Naive thymus-derived CD4-positive, alpha-beta T cell (primary cell): ENCODE measurements at regions not wholly inside any gene's neighbourhood (a gene's known extent, or its start where the extent isn't known, plus 50 kb on each side); places are given as distances from the start of the nearest gene placed in this dataset.

Experiments
- ATAC-seq: fragments of 150-1000 bp; cut with Tn5 transposase; 2 replicates; pipeline ENCODE4 v1.10.0; 2021; ENCODE audit warnings: mild to moderate bottlenecking, moderate library complexity
- CTCF ChIA-PET: fragments of 350-600 bp; sonication (Branson Sonifier 250); formaldehyde crosslinking; loops from one replicate; lab custom pipeline; 2021; ENCODE audit warnings: antibody characterized with exemption; lab: Charles Lee
- POLR2A ChIA-PET: fragments of 350-600 bp; sonication (Branson Sonifier 250); formaldehyde crosslinking; loops from one replicate; lab custom pipeline; 2021; ENCODE audit warnings: antibody characterized with exemption, inconsistent platforms; lab: Charles Lee
- DNase-seq, 9 donors: peaks; one replicate each; pipeline versions ENCODE4 v3.0.0 to v3.0.0-alpha.2; 2020 to 2022; ENCODE audit warnings: mixed read lengths in 1 of 9
- H3K27ac ChIP-seq: one replicate; pipeline ENCODE4 v1.7.0; 2013; ENCODE audit warnings: mild to moderate bottlenecking, low read depth, low read length, moderate library complexity
- H3K27me3 ChIP-seq, 2 donors: one replicate each; pipeline ENCODE4 v1.7.0; 2013; ENCODE audit warnings: low read length in 2 of 2, mild to moderate bottlenecking in 2 of 2, moderate library complexity in 2 of 2; ENCODE audit not compliant: control insufficient read depth in 2 of 2, insufficient read depth in 2 of 2
- H3K36me3 ChIP-seq, 3 experiments: 1 replicate in 2 of 3; 2 replicates in 1 of 3; pipeline ENCODE4 v1.7.0; 2013; ENCODE audit warnings: low read length in 3 of 3, mild to moderate bottlenecking in 3 of 3, moderate library complexity in 1 of 3; ENCODE audit not compliant: insufficient read depth in 3 of 3, control insufficient read depth in 2 of 3
- H3K4me1 ChIP-seq, 2 donors: one replicate each; pipeline ENCODE4 v1.7.0; 2013; ENCODE audit warnings: low read length in 2 of 2, mild to moderate bottlenecking in 2 of 2, moderate library complexity in 1 of 2; ENCODE audit not compliant: control insufficient read depth in 2 of 2, insufficient read depth in 2 of 2
- H3K4me3 ChIP-seq: 2 replicates; pipeline ENCODE4 v1.7.0; 2013; ENCODE audit warnings: mild to moderate bottlenecking, low read length
- H3K9me3 ChIP-seq, 3 experiments: 1 replicate in 2 of 3; 2 replicates in 1 of 3; pipeline ENCODE4 v1.7.0; 2013; ENCODE audit warnings: low read length in 3 of 3; ENCODE audit not compliant: control insufficient read depth in 2 of 3
- H3K27ac Mint-ChIP-seq, 9 donors: one replicate each; pipeline ENCODE4 v1.8.0; 2020 to 2022; ENCODE audit warnings: mixed read lengths in 9 of 9, mild to moderate bottlenecking in 8 of 9, moderate library complexity in 5 of 9, inconsistent platforms in 2 of 9
- H3K27me3 Mint-ChIP-seq, 5 donors: one replicate each; pipeline ENCODE4 v1.8.0; 2021 to 2022; ENCODE audit warnings: mixed read lengths in 5 of 5, mild to moderate bottlenecking in 1 of 5
- H3K36me3 Mint-ChIP-seq, 5 donors: one replicate each; pipeline ENCODE4 v1.8.0; 2020 to 2022; ENCODE audit warnings: mixed read lengths in 5 of 5, mild to moderate bottlenecking in 3 of 5, inconsistent platforms in 1 of 5
- H3K4me1 Mint-ChIP-seq, 7 donors: one replicate each; pipeline ENCODE4 v1.8.0; 2020 to 2022; ENCODE audit warnings: mixed read lengths in 7 of 7, mild to moderate bottlenecking in 3 of 7, inconsistent platforms in 1 of 7
- H3K4me3 Mint-ChIP-seq, 10 donors: one replicate each; pipeline ENCODE4 v1.8.0; 2020 to 2022; ENCODE audit warnings: mild to moderate bottlenecking in 10 of 10, mixed read lengths in 10 of 10, moderate library complexity in 6 of 10, inconsistent platforms in 2 of 10
- H3K9me3 Mint-ChIP-seq, 11 donors: one replicate each; pipeline ENCODE4 v1.8.0; 2020 to 2022; ENCODE audit warnings: mixed read lengths in 11 of 11, mild to moderate bottlenecking in 4 of 11, inconsistent platforms in 1 of 11, moderate library complexity in 1 of 11
- intact Hi-C, 2 donors: fragments of 100-400 bp; cut with micrococcal nuclease; formaldehyde crosslinking; loops; one replicate each; pipeline ENCODE4 v1.15.1; 2023

DNA sequence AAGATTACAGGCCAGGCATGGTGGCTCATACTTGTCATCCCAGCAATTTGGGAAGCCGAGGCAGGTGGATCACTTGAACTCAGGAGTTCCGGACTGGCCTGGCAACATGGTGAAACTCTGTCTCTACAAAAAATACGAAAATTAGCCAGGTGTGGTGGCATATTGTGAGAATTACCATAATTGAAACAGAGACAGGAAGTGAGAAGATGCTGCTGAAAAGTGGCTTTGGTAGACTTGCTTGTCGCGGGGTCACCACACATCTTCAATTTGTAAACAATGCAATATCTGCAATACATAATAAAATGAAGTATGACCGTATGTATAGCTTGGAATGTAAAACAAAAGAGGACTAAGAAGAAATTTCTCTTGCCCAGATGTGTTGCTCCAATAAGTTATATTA lies 490.5 kb downstream of the GABRG2 start:
- Mint-ChIP-seq H3K4me1 (no peaks in the 10 kb centered on the region), H3K9me3 (peaks cover 0 to 12% (median 6%) of the 10 kb centered on the region in 11 donors), H3K36me3 (no peaks in the 10 kb centered on the region), H3K27me3 (no peaks in the 10 kb centered on the region), H3K27ac (no peak overlapping the region), H3K4me3 (no peak overlapping the region)
- Histone ChIP-seq H3K4me3 (no peak overlapping the region), H3K36me3 (no peaks in the 10 kb centered on the region), H3K27ac (no peak overlapping the region), H3K9me3 (no peaks in the 10 kb centered on the region), H3K27me3 (no peaks in the 10 kb centered on the region), H3K4me1 (no peaks in the 10 kb centered on the region)
- no peak for DNase-seq
- ChIA-PET POLR2A (no interaction called here), CTCF (no interaction called here)
- ATAC-seq = no peak
- intact Hi-C loops = no loop called here

DNA sequence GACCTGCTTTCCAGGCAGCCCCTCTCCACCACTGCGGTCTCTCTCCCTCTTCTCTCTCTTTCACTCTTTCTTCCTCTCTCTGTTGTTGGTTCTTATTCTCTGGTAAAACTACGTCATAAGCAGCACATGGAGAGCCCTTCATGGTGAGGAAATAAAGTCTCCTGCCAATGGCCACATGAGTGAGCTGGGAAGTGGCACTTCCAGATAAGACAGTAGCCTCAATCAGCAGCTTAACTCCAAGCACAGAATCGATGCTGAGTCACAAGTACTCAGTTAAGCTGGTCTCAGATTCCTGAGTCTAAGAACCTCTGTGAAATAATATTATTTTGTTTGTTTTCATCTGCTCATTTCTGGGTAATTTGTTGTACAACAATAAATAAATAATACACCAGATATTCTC lies 500.1 kb downstream of the GABRG2 start:
- Mint-ChIP-seq H3K27me3 (no peaks in the 10 kb centered on the region), H3K27ac (no peak overlapping the region), H3K36me3 (no peaks in the 10 kb centered on the region), H3K9me3 (peaks cover 0 to 12% (median 0%) of the 10 kb centered on the region in 11 donors), H3K4me3 (no peak overlapping the region), H3K4me1 (no peaks in the 10 kb centered on the region)
- intact Hi-C loops = no loop called here
- no peaks in the 10 kb centered on the region for H3K4me1 ChIP-seq
- no peak for DNase-seq
- POLR2A ChIA-PET = no interaction called here
- no peak for ATAC-seq
- no peak overlapping the region for H3K4me3 ChIP-seq
- CTCF ChIA-PET = no interaction called here
- H3K9me3 ChIP-seq = no peaks in the 10 kb centered on the region
- no peaks in the 10 kb centered on the region for H3K36me3 ChIP-seq
- no peak overlapping the region for H3K27ac ChIP-seq
- H3K27me3 ChIP-seq = no peaks in the 10 kb centered on the region

DNA sequence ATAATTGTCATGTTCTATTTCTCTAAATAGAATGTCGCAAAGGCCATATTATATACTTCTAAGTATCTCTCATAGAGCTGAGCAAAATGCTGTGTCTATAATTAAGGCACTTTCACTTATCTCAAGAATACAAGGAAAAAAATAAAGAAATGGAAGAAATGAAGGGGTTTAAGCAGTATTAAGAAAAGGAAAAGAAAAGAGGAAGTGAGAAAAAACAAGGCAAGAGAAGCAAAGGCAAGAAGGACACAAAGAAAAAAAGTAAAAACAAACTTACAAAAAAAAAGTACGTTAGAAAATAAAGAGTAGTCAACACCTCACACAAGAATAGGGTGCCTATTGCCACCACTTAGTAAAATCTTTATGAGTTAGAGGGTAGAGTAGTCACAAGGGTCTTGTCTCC lies 506.2 kb downstream of the GABRG2 start:
- ChIA-PET POLR2A (no interaction called here), CTCF (no interaction called here)
- H3K4me1 Mint-ChIP-seq = no peaks in the 10 kb centered on the region
- no peaks in the 10 kb centered on the region for H3K36me3 ChIP-seq
- no peaks in the 10 kb centered on the region for H3K27me3 Mint-ChIP-seq
- H3K27ac ChIP-seq = no peak overlapping the region
- intact Hi-C loops = no loop called here
- no peaks in the 10 kb centered on the region for H3K27me3 ChIP-seq
- ATAC-seq (no peak), DNase-seq (no peak)
- no peak overlapping the region for H3K4me3 ChIP-seq
- no peak overlapping the region for H3K27ac Mint-ChIP-seq
- H3K9me3 ChIP-seq = no peaks in the 10 kb centered on the region
- no peaks in the 10 kb centered on the region for H3K36me3 Mint-ChIP-seq
- no peaks in the 10 kb centered on the region for H3K4me1 ChIP-seq
- peaks cover 0 to 17% (median 3%) of the 10 kb centered on the region in 11 donors for H3K9me3 Mint-ChIP-seq
- H3K4me3 Mint-ChIP-seq = no peak overlapping the region

DNA sequence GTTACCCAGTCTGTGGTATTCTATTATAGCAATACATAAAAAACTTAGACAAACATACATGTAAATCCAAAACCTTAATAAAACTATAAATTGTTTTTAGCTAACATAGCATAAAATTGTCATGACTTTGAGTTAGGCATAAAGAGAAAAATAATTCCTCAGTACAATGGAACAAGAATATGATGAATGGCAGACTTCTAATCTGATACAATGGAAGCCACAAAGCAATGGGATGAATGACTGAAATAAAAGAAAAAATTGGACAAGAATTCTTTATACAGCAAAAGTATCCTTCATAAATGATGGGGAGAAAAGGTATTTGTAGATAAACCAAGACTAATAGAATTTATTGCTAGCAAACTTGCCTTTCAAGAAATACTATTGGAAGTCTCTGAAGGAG lies 524.2 kb downstream of the GABRG2 start:
- Mint-ChIP-seq H3K4me3 (no peak overlapping the region), H3K27me3 (no peaks in the 10 kb centered on the region), H3K4me1 (no peaks in the 10 kb centered on the region), H3K9me3 (peaks cover 0 to 12% (median 5%) of the 10 kb centered on the region in 11 donors), H3K27ac (no peak overlapping the region), H3K36me3 (no peaks in the 10 kb centered on the region)
- ATAC-seq (no peak), DNase-seq (no peak)
- ChIA-PET CTCF (no interaction called here), POLR2A (no interaction called here)
- Histone ChIP-seq H3K27ac (no peak overlapping the region), H3K9me3 (no peaks in the 10 kb centered on the region), H3K36me3 (no peaks in the 10 kb centered on the region), H3K27me3 (no peaks in the 10 kb centered on the region), H3K4me1 (no peaks in the 10 kb centered on the region), H3K4me3 (no peak overlapping the region)
- intact Hi-C loops = no loop called here

DNA sequence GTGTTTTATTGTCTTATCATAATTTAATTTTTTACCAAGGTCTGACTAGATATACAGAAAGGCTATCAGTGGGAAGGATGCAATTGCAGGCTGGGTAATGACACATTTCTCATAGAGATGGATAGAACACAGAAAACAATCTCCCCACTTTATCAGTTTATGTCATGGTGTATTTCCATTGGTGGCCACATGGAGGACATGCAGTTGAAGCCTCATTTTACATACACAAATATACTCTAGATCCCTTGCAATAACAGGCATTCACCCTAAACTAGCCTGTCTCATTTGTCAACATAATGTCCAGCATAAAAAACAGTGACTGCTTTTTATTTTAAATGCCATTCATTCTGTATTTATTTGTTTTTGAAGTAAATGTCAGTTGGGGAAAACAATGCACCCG lies 526.3 kb downstream of the GABRG2 start:
- H3K27me3 ChIP-seq = no peaks in the 10 kb centered on the region
- no peak overlapping the region for H3K27ac ChIP-seq
- POLR2A ChIA-PET = no interaction called here
- Mint-ChIP-seq H3K27me3 (no peaks in the 10 kb centered on the region), H3K36me3 (no peaks in the 10 kb centered on the region), H3K4me1 (no peaks in the 10 kb centered on the region), H3K27ac (no peak overlapping the region), H3K9me3 (peaks cover 0 to 14% (median 3%) of the 10 kb centered on the region in 11 donors), H3K4me3 (no peak overlapping the region)
- ATAC-seq (no peak), DNase-seq (no peak)
- no peaks in the 10 kb centered on the region for H3K36me3 ChIP-seq
- no peaks in the 10 kb centered on the region for H3K9me3 ChIP-seq
- H3K4me1 ChIP-seq = no peaks in the 10 kb centered on the region
- H3K4me3 ChIP-seq = no peak overlapping the region
- intact Hi-C loops = no loop called here
- CTCF ChIA-PET = no interaction called here

DNA sequence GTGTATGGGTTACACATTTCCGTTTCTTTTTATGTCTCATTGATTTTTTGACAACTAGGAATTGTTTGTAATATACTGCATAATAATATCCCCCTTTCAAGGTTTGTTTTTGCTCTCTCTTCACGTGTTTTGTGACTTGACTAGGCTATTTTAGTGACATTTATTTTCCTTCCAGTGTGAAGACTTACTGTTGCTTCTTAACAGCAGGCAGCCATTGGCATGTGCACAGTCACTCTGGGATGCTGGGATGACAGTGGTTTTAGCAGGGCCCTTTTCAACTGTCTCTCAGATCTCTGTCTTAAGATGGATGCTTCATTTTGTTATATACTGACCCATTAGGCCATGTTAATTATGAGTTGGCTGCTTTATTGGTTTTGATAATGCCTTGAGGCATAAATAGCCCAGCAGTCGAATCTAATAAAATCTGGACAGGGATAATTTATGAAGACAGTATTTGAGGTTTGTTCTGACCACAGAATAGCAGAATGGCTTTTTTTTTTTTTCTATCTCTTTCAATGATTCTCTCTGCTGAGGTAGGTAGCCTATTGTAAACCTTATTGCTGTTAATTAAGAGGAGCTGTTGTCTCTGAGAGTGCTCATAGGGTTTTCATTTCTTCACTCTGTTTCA lies 536.0 kb downstream of the GABRG2 start:
- H3K27ac Mint-ChIP-seq = no peak overlapping the region
- intact Hi-C loops = no loop called here
- H3K4me3 Mint-ChIP-seq = no peak overlapping the region
- Histone ChIP-seq H3K9me3 (no peaks in the 10 kb centered on the region), H3K27ac (no peak overlapping the region), H3K4me3 (no peak overlapping the region), H3K36me3 (no peaks in the 10 kb centered on the region), H3K4me1 (no peaks in the 10 kb centered on the region), H3K27me3 (no peaks in the 10 kb centered on the region)
- H3K9me3 Mint-ChIP-seq = peaks cover 0 to 21% (median 6%) of the 10 kb centered on the region in 11 donors
- no peaks in the 10 kb centered on the region for H3K27me3 Mint-ChIP-seq
- ChIA-PET CTCF (no interaction called here), POLR2A (no interaction called here)
- DNase-seq = no peak
- no peak for ATAC-seq
- no peaks in the 10 kb centered on the region for H3K4me1 Mint-ChIP-seq
- no peaks in the 10 kb centered on the region for H3K36me3 Mint-ChIP-seq

DNA sequence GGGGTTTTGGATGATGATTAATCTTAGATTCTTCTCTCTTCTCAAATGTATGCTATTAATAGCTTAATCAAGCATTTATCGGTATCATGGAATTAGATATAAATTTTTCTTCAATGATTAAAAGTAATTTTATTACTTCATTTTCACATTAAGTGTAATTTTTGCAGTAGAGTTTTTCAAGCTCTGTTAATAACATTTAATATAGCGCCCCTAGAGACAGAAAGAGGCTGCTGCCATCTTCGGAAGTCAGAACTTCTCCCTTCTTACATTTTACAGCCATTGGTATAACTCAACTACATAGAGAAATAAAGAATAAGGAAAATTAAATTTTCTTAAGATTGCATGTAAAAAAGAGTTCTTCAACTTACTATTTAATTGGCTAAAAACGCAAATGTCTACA lies 540.3 kb downstream of the GABRG2 start:
- peaks cover 0 to 12% (median 5%) of the 10 kb centered on the region in 11 donors for H3K9me3 Mint-ChIP-seq
- no peaks in the 10 kb centered on the region for H3K36me3 ChIP-seq
- no peak for DNase-seq
- H3K4me1 Mint-ChIP-seq = no peaks in the 10 kb centered on the region
- H3K27ac ChIP-seq = no peak overlapping the region
- H3K4me3 ChIP-seq = no peak overlapping the region
- POLR2A ChIA-PET = no interaction called here
- no peaks in the 10 kb centered on the region for H3K4me1 ChIP-seq
- H3K27ac Mint-ChIP-seq = no peak overlapping the region
- no peaks in the 10 kb centered on the region for H3K27me3 ChIP-seq
- ATAC-seq = no peak
- intact Hi-C loops = no loop called here
- no peaks in the 10 kb centered on the region for H3K36me3 Mint-ChIP-seq
- CTCF ChIA-PET = no interaction called here
- H3K9me3 ChIP-seq = peaks cover 0 to 7% (median 0%) of the 10 kb centered on the region in 3 experiments
- no peaks in the 10 kb centered on the region for H3K27me3 Mint-ChIP-seq
- no peak overlapping the region for H3K4me3 Mint-ChIP-seq
